HG03575 (cell line): ENCODE measurements at regions not wholly inside any gene's neighbourhood (a gene's known extent, or its start where the extent isn't known, plus 50 kb on each side); places are given as distances from the start of the nearest gene placed in this dataset.
"Not testable (repeated sequence)": the region's sequence is repeated elsewhere in the genome, so short reads cannot be mapped to it uniquely, and the experiment has no call there.

Source experiments
- ATAC-seq: cut with Tn5 transposase; IDR thresholded peaks from one replicate; pipeline ENCODE4 v1.9.1; 2021; ENCODE audit not compliant: unreplicated experiment, insufficient number of reproducible peaks, low FRiP score; ENCODE audit errors: extremely low read depth

DNA sequence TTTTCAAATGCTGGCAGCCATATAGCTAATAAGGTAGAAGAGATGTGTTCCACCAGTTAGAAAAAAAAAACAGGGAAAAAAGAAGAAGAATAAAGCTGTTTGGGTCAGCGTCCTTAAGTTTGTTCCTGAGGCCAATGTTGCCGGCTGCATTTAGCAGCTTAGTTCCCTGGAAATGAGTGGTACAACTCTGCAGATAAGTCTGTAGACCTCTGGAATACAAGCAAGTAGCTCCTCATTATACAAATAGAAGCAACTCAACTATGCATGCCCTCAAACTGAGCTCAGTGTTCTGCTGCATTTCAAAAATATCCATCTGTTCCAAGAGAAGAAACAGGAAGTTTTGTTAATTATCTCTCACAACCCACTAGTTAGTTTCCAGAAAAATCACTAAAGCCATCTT lies 181.2 kb upstream of the PKN2 start:
- ATAC-seq: no peak

DNA sequence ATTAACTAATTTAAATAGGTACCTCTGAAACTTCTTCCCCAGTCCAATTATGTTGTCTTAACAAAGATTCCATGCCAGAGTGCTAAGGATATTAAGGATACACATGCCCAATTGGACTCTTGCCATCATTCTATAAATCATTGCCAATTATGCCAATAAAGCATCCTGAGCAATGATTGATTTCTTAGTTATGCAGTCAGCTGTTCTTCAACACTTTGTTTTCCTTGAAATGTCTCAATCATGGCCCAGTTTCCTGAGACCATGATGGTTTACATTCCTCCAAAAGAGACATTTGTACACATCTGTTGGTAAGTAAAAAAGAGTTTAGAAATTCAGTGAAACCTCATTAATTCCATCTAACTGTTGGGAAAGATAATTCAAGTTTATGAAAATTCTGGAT lies 180.4 kb upstream of the PKN2 start:
- no peak for ATAC-seq

GRCh38 chr1:88504601-88505000 lies 179.5 kb upstream of the PKN2 start:
- ATAC-seq: no peak

GRCh38 chr1:88509379-88509778 lies 174.7 kb upstream of the PKN2 start:
- no peak for ATAC-seq

GRCh38 chr1:88514544-88515060 lies 169.5 kb upstream of the PKN2 start:
- no peak for ATAC-seq

GRCh38 chr1:88517499-88517898 lies 166.6 kb upstream of the PKN2 start:
- not testable (repeated sequence) for ATAC-seq

- ATAC-seq: no peak
These were observed 164.9 kb upstream of the PKN2 start for GRCh38 chr1:88519156-88519555.

DNA sequence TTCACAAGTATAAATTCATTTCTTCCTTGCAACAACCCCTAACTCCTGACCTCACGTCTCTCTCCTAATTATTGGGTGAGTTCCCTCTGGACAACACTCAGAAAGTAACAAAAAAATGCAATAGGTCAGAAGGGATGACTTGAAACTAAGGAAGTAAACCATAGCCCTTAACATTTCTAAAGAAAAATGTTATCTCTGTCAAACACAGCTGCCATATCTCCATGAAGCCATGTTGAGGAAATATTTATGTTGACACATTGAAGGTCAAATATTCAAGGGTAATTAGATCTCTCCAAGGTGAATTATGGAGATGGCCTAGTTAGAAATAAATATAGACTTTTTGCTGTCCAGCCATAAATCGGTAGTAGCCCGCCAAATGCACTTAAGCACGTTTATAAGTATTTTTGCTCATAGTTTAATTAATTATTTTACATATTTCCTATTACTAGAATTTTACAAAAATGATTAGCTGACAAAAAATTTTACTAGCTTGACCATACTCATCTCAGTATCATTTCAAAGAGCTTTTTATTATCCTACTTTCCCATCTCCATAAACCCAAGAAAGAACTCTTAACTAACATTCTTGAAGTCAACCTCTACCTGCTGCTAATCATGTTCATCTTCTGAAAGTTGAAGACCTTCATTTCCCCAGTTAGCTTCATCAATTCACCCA lies 160.1 kb upstream of the PKN2 start:
- ATAC-seq: no peak

DNA sequence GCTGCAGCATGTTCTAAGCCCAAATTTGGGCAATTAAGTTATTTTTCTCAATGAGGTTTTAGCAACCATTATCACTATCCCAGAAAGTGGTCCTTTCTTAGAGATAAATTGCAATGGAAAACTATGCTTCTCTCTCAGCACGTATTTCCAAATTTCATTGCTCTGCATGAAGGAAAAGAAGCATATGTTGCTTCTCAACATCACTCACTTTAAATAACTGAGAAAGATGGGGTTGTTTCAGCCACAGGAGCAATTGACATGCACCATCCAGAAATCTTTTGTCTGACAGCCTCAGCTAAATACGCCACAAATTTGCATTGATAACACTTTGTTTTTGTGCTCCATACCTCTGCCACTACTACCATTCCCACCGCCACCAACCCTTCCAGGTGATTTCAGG lies 157.6 kb upstream of the PKN2 start:
- no peak for ATAC-seq

GRCh38 chr1:88528792-88529191 lies 155.3 kb upstream of the PKN2 start:
- ATAC-seq: no peak

GRCh38 chr1:88529581-88529980 lies 154.5 kb upstream of the PKN2 start:
- ATAC-seq: no peak

DNA sequence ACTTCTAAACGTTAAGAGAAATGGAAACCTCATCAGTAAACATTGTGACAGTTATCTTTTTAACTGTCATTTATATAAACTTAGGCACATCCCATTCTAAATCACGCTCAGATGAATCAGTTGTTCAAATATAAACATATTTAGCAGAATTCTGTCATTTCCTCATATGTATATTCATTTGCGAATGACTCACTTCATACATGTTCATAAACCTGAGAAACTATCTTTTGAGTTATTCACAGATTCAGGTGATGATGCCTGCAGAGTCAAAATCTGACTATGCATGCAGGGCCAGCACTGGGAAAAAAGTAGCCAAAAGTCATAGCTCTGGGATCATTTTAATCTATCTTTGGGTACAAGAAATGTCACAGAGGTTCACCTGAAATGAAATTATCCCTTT lies 153.8 kb upstream of the PKN2 start:
- ATAC-seq: no peak

DNA sequence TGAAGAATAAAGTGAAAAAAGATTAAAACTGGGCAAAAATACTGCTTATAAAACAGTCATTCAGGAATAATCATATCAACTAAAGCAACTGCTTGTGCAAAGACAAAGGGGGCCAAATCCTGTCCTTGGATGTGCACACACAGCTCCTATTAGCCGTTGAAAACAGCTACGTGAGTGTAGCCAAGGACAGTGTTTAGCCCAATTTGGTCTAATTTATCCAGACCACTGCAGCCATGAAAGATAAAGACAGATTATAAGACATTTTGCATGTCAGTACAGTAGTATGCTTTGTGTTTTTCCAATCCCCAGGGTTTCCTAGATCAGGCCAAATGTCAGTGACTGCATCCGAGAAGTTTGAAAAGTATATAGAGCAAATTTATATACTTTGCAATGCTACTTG lies 146.3 kb upstream of the PKN2 start:
- ATAC-seq: no peak

DNA sequence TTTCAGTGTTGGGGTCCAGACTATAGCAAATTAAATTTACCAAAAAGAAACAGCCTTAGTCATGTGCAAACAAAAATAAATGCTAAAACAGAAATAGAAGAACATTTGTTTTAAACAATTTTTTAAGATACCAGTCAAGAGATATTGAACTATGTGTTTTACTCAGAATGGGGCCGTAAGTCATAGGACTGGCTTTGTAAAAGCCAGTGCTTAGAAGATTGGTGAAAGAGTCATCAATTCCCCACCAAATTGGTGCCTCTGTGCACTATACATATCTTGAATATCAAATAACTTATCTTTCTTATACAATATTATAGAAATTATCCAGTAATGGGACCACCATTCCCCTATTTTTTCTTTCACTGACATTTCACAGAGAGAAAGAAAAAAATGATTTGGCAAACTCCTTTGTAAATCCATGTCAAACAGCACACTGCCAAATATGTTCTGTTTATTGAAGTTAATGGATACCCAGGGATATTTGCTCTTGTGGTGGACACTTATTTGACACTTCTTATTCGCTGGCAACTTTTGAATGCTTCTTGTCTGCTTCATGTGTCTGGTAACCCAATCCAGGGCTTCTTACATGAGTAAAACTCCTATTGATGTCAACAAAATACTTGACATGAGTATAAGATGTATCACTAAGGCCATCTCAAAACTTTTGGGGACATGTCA lies 145.7 kb upstream of the PKN2 start:
- ATAC-seq: no peak

DNA sequence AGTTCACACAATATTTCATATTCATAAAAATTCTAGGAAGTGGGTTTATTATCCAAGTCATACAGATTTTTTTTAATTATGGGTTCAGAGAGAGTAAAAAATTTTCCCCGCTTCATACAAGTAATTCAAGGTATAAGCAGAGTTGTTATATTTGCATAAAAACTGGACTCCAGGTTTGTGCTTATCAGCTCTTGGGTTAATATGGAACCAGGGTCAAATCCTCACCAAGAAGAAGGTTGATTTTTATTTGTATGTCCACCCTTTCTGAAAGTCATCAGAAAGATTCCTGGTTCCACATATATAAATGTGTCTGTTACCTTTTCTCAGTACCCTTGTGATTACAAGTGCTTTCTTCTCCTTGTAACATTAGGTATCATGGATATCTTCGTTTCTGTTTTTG lies 143.8 kb upstream of the PKN2 start:
- no peak for ATAC-seq

- no peak for ATAC-seq
These were observed 142.5 kb upstream of the PKN2 start for GRCh38 chr1:88541596-88541995.

- no peak for ATAC-seq
These were observed 139.9 kb upstream of the PKN2 start for GRCh38 chr1:88544195-88544594.

GRCh38 chr1:88549536-88549935 lies 134.5 kb upstream of the PKN2 start:
- ATAC-seq: no peak

DNA sequence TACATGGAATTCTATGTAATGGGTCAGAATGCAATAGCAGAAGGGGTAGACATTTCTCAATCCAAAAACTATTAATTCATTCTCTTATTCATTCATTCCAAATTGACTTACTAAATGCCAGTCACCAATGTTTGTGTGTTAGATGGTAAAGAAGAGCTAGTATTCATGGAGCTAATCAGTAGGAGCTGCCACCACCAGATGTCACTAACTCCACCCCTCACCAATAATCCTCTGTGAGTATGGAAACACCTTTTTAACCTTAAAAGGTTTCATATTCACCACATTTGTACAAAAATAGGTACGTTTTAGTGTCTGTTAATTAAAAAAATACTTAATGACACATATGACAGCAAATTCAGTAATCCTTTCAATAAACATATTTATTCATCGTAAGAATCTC lies 131.8 kb upstream of the PKN2 start:
- ATAC-seq: no peak

GRCh38 chr1:88557014-88557413 lies 127.1 kb upstream of the PKN2 start:
- no peak for ATAC-seq

GRCh38 chr1:88560621-88561020 lies 123.5 kb upstream of the PKN2 start:
- ATAC-seq: no peak
